HG03064 (cell line): ENCODE measurements at regions not wholly inside any gene's neighbourhood (a gene's known extent, or its start where the extent isn't known, plus 50 kb on each side); places are given as distances from the start of the nearest gene placed in this dataset.

Source experiments
- ATAC-seq: cut with Tn5 transposase; IDR thresholded peaks from one replicate; pipeline ENCODE4 v1.9.1; 2021; ENCODE audit warnings: low read depth; ENCODE audit not compliant: unreplicated experiment

DNA sequence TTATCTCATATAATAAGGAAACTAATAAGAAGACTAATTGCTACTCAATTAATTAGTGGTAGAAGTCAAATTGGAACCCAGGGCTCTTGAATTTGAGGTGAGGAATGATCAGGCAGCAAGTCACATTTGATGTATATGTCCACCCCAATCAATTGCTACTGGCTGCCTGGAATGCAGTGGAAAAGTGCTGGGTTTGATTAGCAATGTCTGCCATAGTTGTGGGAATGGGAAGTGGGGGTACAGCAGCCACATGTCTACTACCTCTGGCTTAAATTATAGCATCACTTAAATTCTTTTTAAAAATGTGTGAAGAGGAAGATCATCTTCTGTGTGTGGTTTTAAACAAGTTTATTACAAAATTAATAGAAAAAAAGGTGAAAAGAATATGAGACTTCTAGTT, 50.8 kb upstream of the NAV2 start:
- no peak for ATAC-seq

DNA sequence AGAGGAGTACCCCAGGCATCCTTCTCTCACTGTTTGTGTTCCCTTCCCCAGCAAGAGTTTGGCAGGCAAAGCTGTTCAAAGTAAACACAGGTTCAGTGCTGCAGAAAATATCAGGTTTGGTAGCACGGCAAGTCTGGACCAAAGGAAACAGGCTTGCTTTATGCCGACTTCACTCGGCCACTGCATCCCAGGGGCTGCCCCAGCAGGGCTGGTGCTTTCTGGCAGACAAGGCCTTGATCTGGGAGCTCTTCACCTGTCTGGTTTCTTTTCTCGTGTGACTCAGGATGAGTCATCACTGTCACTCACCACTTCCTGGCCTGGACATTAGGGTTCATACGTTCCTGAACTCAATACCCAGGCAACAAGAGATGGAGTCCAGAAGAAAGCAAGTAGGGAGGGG, 52.6 kb upstream of the NAV2 start:
- ATAC-seq: peak; percentile 100

DNA sequence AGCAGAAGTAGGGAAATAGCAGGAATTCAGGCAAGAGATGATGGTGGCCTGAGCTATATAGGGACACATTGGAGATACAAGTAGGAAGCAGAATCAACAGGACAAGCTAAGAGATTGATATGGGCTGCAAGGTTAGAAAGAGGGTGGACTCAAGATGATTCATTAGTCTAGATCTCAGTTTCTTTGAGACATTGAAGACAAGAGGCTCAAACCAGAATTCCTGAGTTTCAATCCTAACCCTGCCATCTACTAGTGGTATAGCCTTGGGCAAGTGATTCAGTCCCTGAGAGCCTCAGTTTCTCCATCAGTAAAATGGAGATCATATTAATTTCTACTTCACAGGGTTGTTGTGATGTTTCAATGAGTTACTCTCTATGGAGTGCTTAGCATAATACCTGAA, 53.1 kb upstream of the NAV2 start:
- no peak for ATAC-seq

DNA sequence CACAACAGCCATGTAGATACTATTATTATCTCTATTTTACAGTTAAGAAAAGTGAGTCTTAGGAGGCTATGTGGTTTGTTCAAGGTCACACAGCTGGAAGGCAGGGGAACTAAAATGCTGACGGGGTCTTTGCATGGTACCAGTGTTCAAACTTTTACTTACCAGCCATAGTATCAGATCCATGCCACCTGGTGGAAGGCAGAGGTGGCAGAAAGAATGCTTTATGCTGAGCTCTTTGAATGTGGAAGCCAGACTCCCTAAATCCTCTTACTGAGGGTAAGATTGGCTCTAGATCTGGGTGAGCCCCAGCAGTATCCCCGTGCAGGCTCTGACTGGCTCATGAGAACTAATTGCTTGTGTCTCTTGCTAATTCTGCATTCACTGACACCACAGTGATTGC, 54.3 kb upstream of the NAV2 start:
- ATAC-seq: no peak

DNA sequence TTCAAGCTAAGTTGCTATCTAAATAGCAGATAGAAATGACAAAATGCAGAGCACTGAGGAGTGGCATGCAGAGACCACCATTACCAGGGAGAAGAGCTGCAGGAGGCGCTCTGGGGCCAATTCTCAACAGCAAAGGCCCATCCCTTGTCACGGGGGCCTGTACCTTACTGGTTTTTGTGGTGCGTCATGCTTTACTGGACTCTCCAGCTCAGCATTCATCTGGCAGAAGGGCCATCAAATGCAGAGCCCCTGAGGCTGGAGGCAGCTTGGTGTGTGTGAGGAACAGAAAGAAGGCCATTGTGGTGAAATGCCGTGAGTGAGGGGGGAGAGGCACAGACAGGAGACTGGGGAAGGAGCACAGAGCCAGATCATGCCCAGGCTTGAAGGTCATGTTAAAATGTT, 56.5 kb upstream of the NAV2 start:
- no peak for ATAC-seq

DNA sequence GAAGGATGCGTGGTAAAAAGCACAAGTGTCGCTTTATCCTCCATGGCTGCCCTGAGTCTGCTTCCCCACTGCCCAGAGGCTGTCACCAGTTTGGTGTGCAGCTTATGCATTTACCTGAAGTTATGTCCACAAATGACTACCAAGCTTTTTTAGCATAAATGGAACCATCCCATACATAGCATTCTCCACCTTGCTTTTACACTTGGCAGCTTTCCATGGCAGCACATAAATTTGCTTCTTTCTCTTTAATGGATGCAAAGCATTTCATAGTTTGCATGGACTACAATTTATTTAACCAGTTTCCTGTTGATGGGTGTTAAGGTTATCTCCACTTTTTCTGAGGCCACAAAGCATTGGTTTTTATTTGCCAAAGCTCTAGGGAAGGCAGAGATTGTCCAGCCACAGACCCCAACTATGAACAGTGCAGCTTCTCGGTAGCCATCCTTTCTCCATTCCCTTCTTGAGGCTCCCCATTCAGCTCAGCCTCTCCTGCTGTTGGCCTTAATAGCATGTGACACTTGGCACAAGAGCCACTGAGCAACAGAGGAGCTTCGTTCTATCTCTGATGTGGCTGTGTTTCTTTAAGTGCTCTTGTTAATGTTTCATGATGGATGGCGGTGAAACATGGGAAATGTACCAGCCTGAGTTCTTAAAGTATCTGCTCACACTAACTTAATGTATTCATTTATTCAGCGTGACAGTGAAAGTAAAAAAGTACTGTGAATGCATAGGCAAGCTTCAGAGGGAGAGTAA, 59.8 kb upstream of the NAV2 start:
- no peak for ATAC-seq

DNA sequence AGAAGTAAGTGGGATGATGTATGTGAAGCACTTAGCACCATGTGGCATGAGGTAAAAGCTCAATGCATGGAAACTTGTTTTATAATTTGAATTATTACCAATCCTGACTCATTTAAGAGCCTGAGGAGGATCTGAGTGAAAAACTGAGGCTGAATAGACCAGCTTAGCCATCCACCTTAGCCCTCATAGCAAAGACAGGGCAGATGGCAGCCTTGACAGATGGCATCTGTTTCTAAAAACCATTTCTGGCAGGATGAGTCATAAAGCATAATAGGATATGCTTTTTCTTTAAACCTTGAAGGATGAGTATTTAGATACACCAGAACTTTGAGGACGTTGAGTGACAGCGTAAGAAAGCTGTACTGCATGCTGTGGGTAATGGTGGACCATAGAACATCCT, 61.0 kb upstream of the NAV2 start:
- ATAC-seq: no peak

DNA sequence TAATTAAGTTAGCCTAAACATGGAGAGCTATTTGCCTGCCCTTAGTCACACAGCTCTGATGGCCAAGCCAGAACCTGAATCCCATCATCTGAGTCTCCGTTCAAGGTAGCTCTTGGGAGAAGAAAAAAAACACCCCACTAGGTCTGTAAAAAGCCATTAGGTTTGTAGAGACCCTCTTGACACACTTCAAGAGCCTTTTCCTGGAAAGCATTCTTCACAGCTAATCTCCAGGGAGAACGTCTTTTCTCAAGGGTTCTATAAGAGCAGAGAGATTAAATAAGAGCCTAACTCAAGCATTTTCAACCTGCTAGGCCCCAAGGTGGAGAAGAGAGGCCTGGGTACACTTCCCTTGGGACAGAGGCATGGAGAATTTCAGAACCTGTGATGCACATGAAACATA, 61.6 kb upstream of the NAV2 start:
- no peak for ATAC-seq

DNA sequence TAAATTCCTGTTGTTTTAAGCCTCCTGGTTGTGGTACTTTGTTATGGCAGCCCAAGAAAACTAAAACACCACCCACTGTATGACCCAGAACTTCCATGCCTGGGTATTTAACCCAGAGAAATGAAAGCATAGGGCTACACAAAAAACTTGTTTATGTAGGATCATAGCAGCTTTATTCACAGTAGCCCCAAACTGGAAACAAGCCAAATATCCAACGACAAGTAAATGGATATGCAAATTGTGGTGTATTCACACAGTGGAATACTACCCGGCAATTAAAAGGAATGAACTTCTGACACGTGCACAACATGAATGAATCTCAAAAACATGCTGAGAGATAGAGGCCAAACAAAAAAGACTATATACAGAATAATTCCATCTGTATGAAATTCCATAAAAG, 62.2 kb upstream of the NAV2 start:
- no peak for ATAC-seq

DNA sequence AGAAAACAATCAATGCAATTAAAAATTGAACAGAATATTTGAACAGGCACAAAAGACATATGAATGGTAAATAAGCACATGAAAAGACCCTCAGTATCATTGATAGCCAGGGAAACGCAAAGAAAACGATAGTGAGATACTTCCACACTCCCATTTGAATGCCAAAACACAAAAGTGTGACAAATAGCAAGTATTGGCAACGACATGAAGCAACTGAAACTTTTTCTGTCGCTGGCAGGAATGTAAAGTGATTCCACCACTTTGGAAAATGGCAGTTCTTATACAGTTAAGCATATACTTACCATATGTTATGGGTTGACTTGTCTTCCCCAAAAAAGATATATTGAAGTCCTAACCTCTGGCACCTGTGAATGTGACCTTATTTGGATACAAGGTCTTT, 62.9 kb upstream of the NAV2 start:
- ATAC-seq: no peak

DNA sequence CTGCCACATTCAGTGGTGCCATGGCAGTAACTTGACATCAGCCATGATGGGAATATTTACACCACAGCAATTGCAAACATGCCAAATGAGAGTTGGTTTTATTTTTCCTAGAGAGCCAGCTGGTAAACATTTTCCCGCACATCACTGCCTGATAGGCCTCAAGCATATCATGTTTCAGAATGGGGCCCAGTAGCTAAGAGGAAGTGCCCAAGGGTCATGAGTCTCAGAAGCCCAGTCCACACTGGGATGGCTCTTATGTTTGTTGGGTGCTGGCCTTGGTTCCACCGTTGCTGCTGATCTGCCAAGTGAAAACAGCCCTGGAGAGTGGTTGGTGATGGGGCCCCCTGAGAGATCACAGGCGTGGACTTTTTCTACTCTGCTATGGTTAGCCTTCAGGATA, 64.3 kb upstream of the NAV2 start:
- no peak for ATAC-seq

DNA sequence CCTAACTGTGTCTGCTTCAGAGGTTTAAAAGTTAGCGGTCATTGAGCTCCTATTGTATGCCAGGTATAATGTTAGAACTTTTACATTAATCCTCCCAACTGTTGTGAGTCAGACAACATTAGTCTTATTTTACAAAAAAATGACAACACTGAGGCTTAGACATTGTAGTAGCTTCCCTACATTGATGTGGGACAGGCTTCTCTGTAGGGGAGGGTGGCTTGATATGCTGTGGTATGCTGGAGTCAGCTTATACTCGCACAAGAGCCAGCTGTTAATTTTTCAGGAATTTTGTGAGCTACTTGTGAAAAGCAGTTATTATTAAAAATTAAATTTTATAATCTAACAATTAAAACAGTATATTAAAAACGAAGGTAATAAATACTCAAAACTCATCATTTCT, 64.8 kb upstream of the NAV2 start:
- ATAC-seq: no peak

DNA sequence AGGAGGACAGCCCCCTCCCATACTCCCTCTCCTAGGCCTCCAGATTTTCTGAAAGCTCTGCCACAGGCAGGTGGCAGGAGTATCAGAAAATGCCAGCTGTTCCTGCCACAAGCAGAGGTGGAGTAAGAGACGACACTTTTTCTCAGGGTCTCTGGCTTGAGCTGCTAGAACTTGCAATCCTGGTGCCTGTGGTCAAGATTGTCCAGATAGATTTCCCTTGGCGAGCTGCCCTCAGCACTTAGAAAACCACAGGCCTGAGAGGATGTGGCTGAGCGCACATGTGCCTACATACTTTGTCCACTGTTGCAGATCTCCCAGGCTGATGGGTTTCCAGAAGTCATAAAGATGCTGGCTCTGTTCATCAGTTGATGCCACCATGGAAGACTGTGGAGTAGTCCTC, 65.7 kb upstream of the NAV2 start:
- no peak for ATAC-seq

DNA sequence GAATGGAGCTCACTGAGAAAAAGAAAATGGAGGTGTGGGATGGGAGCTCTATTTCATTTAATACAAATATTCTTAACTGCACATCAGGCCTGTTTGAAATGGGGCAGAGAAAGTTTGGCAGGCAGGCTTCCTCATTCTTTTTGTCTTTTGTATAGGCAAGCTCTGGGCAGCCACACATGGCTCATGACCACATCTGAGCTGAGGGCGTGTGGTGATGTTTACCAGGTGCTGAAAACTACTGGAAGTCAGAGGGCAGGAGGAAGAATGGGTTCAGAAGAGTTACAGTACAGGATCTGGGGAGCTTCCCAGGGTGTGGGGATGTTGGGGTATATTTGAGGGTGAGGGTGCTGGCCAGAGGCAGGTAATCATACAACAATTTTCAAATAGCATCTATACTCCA, 66.3 kb upstream of the NAV2 start:
- no peak for ATAC-seq

DNA sequence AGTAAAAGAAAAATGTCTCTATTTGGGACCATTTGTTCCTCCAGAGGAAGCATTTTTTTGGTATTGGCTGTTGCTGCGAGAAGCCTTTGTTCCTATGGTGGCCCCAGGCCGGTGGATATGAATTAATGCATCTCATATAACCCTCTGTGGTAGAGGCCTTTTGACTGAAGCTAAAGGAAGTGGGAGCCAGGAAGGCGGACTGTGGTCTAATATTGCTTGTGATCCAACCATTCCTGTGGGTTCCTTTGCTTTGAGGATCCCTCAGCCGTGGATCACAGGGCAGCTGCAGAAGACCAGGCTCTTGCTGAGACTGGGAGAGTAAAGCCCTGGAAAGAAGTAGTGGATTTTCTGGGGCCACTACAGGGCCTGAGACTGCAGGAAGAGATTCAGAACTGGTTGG, 68.3 kb upstream of the NAV2 start:
- no peak for ATAC-seq

DNA sequence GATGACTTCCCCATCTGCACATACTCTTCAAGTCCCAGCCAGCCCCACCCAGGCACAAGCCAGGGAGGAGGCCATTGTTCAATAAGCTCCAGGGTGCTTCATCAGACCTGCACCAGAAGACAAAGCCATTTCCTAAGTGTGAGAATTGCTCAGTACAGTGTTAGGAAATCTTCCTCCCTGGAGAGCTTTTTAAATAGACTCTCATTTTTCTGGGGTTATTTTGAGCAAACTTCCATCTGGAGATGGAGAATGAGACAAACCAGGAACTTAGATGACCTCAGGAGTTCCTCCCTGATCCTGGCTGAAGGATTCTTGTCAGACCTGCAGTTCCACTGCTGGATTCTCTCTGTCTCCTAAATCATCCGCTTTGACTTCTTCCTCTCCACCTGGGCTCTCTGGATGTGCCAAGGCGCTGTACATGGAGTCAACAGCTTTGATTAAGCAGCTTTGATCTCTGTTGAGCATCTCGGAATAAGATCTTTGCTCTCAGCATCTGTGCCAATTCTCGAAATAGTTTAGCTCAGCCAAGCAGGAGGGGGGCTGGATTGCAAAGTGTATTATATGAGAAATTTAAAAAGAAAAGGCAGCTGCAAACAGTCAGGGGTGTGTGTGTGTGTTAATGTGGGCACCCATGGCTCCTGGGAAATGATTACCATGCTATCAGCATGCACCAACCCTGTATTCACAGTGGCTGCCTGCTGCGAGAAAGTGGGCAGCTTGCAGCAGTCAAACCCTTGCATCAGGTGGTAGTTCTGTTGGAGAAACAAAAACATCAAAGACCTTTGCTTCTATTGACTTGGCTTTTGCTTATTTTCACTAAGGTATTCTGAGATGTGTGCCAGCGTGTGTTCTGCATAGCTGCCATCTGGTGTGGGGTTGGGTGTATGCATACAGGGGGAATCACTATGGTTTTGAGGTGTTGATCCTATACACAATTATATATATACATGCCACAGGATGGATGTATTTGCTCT, 70.2 kb upstream of the NAV2 start:
- ATAC-seq: no peak

DNA sequence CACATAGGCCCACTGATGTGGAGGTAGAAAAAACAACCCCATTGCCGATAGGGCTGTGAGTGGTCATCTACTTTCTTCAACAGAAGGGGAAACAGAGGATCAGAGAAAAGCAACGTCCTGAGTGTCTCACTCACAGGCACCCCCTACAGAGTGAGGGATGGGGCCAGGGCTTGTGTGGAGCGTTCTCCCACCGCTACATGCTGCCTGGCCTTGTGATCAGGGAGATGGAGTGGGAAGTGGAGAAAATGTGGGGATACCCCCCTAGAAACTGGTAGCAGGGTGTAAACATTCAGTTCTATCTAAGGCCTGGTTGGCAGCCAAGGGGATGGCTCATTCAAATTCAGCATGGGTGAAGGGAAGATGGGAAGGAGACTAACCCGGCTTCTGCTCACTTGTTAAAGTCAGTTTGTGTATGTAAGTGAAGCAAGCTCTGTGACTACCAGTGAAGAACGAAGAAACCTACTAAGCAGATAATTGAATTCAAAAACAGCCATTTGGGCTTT, 73.0 kb upstream of the NAV2 start:
- ATAC-seq: no peak

DNA sequence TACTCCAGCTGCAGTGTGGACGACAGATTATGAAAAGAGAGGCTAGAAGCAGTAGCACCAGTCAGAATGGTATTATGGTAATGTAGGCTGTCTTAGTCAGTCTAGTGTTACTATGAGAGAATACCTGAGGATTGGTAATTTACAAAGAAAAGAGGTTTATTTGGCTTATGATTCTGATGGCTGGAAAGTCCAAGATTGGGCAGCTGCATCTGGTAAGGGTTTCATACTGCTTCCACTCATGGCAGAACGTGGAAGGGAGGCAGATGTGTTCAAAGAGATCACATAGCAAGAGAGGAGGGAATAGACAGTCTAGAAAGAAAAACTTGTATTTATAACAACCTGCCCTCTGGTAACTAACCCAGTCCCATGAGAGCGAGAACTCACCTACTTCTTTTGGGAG, 77.3 kb upstream of the NAV2 start:
- no peak for ATAC-seq

DNA sequence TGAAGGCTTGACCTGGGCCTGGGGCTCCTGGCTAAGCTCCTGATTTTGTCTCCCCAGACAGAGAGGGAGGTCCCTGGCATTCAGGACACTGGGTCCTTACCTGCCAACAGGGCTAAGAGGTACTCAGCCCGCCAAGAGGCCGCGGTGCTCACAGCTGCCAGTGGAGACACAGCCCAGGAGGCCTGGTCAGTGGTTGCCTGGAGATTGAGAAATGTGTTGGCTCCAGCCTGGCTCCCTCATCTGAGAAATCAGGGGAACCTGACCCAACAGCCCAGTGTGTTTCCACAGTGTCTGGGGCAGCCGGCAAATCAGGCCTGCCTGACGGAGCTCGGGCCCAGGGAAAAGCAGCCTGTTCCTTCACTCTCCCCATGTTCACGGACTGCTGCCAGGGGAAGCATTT, 79.4 kb upstream of the NAV2 start:
- ATAC-seq: no peak

DNA sequence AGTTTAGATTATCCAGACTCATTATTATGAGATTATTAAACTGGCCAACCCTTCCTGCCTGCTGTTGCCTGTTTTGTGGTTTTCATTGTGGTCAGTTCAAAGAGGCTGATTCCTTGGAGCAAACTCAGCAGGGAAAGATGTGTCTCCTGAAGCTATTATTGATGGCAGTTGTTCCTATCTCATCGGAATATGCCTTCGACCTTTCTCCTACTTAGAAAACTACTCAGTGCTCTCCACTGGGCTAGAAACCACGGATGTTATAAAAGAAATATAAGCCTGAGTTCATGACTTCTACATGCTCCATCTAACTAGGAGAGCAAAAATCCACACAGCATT, 80.2 kb upstream of the NAV2 start:
- ATAC-seq: no peak

DNA sequence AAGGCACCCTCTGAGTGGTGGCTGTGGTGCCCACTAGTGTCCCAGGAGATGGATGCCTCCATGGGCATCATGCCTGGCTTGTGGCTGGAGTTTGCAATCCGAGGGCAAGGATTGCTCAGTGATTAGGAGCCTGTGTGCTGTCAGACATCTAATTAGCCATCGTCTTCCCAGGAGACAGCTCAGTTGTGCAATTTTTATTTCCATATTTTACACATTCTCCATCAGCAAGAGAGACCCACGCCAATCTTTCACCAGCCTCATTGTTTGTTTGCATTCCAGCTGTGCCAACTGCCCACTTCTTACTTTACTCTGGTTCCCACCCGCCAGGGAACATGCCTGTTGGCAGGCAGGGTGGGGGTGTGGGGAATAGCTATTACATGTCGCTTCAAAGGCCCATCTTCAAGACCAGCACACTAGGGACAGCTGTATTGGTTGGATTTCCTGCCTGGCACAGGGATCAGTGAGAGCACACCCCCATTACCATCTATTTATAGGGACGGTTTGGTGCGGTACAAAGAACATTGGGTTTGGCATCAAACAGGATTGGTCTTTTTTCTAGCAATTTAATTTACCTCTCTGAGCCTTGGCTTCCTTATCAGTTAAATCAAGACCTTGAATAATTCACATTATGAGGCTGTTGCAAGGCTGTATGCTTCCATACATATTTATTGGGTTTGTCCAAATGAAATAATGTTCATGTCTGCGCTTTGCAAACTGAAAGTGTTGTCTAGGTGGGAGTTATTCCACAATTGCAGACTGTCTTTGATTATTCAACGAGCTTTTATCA, 80.7 kb upstream of the NAV2 start:
- no peak for ATAC-seq
